Cardiac fibroblast (primary cell): ENCODE measurements at regions not wholly inside any gene's neighbourhood (a gene's known extent, or its start where the extent isn't known, plus 50 kb on each side); places are given as distances from the start of the nearest gene placed in this dataset.

Source experiments
- DNase-seq, 2 donors: peaks; one replicate each; pipeline versions ENCODE4 v3.0.0 to v3.0.0-alpha.2; 2010; ENCODE audit warnings: low read depth in 2 of 2
- H3K4me3 ChIP-seq, 2 donors: replicated peaks in 1 of 2; 1 replicate in 1 of 2; 2 replicates in 1 of 2; pipeline ENCODE4 v1.5.1; 2011; ENCODE audit warnings: low read depth in 2 of 2, low read length in 2 of 2, mild to moderate bottlenecking in 2 of 2, moderate library complexity in 1 of 2
- CTCF ChIP-seq: IDR thresholded peaks from one replicate; pipeline ENCODE4 v1.5.1; 2011; ENCODE audit warnings: low read depth, mild to moderate bottlenecking, low read length, inconsistent platforms

DNA sequence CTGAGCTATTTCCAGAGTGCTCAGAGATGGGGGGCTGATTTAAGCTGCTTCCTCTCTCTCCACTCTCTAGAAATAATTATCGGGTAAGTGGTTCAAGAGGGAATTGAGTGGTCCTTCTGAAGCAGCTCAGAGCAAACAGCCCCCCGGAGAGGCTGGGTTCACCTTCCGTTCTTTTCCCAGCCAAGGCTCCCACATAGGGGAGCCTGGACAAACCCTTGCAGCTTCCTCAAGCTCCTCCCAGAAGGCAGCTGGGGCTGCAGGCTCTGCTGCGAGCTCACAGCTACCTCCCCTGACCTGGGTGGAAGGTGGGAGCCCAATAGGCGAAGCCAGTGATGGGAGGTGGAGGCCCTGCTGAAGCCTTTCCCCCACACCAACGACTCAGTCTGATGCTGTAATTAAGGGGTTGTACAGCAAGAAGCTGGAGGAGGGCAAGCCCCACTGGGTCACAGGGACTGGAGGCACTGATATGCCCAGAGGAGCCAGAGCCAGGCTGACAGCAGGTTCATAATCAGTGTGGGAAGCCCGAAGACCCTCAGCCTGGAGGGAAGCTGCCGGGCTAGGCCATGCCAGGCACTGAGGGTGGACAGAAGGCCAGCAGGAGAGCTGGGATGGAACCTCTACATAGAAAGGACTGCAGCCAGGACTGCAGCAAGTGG is 52.4 kb downstream of the ARL6IP4 start:
- TF ChIP-seq CTCF = no peak
- no peak for DNase-seq
- H3K4me3 ChIP-seq = no peak overlapping the region
